ENCODE measurements at regions not wholly inside any gene's neighbourhood (a gene's known extent, or its start where the extent isn't known, plus 50 kb on each side); places are given as distances from the start of the nearest gene placed in this dataset.

- TF ChIP-seq, protein P1, sequence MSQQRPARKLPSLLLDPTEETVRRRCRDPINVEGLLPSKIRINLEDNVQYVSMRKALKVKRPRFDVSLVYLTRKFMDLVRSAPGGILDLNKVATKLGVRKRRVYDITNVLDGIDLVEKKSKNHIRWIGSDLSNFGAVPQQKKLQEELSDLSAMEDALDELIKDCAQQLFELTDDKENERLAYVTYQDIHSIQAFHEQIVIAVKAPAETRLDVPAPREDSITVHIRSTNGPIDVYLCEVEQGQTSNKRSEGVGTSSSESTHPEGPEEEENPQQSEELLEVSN (IDR thresholded peaks at IDR 0.05; ENCODE audit: borderline replicate concordance, low read depth) = no peak
- TF ChIP-seq ZFP36 (IDR thresholded peaks at IDR 0.05; ENCODE audit: borderline replicate concordance, partially characterized antibody) (no peak), HOXB5 (CRISPR knock-in tag; IDR thresholded peaks at IDR 0.05) (0 out of 2 replicates have a peak, but pooled peaks have one; percentile 40), MAFK (IDR thresholded peaks at IDR 0.05; ENCODE audit: partially characterized antibody) (peak; percentile 99), RFX5 (IDR thresholded peaks at IDR 0.05) (no peak), ZSCAN20 (CRISPR knock-in tag; IDR thresholded peaks at IDR 0.05) (no peak), KDM5A (IDR thresholded peaks at IDR 0.05) (no peak), MAX (IDR thresholded peaks at IDR 0.05) (peak; percentile 64), SMC3 (IDR thresholded peaks at IDR 0.05) (peak; percentile 46; the same call in 2 of the 3 replicates), BHLHE40 (IDR thresholded peaks at IDR 0.05; ENCODE audit: low read depth, low read length) (no peak), HOXB13 (CRISPR knock-in tag; IDR thresholded peaks at IDR 0.05; ENCODE audit: low read depth) (no peak), TP53 (CRISPR knock-in tag; IDR thresholded peaks at IDR 0.05) (no peak), CBX2 (IDR thresholded peaks at IDR 0.05; ENCODE audit: borderline replicate concordance, low read depth) (no peak), CBX8 (IDR thresholded peaks at IDR 0.05) (no peak), FOXS1 (CRISPR knock-in tag; IDR thresholded peaks at IDR 0.05) (peak; percentile 90; the same call in 1 of the 2 replicates), FOSL2 (IDR thresholded peaks at IDR 0.05) (peak; percentile 92), FOSL2 (CRISPR knock-in tag; IDR thresholded peaks at IDR 0.05) (peak; percentile 98), NFE2L2 (conservative IDR thresholded peaks at IDR 0.05; ENCODE audit: low read length) (peak; percentile 80), CHD4 (IDR thresholded peaks at IDR 0.05; ENCODE audit: borderline replicate concordance) (no peak), TFCP2L1 (CRISPR knock-in tag; IDR thresholded peaks at IDR 0.05) (no peak), JUNB (IDR thresholded peaks at IDR 0.05) (peak; percentile 98), MYC (IDR thresholded peaks at IDR 0.05; ENCODE audit: borderline replicate concordance, low read length) (no peak), RCOR1 (IDR thresholded peaks at IDR 0.05; ENCODE audit: low read depth, low read length) (no peak)
- TF ChIP-seq, protein P2, sequence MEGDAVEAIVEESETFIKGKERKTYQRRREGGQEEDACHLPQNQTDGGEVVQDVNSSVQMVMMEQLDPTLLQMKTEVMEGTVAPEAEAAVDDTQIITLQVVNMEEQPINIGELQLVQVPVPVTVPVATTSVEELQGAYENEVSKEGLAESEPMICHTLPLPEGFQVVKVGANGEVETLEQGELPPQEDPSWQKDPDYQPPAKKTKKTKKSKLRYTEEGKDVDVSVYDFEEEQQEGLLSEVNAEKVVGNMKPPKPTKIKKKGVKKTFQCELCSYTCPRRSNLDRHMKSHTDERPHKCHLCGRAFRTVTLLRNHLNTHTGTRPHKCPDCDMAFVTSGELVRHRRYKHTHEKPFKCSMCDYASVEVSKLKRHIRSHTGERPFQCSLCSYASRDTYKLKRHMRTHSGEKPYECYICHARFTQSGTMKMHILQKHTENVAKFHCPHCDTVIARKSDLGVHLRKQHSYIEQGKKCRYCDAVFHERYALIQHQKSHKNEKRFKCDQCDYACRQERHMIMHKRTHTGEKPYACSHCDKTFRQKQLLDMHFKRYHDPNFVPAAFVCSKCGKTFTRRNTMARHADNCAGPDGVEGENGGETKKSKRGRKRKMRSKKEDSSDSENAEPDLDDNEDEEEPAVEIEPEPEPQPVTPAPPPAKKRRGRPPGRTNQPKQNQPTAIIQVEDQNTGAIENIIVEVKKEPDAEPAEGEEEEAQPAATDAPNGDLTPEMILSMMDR (IDR thresholded peaks at IDR 0.05) = no peak
- TF ChIP-seq, protein P3, sequence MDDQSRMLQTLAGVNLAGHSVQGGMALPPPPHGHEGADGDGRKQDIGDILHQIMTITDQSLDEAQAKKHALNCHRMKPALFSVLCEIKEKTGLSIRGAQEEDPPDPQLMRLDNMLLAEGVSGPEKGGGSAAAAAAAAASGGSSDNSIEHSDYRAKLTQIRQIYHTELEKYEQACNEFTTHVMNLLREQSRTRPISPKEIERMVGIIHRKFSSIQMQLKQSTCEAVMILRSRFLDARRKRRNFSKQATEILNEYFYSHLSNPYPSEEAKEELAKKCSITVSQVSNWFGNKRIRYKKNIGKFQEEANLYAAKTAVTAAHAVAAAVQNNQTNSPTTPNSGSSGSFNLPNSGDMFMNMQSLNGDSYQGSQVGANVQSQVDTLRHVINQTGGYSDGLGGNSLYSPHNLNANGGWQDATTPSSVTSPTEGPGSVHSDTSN (IDR thresholded peaks at IDR 0.05) = no peak
These were observed 494.3 kb upstream of the ATXN7L3B start (continued) for GRCh38 chr12:74043343-74043742.

DNA sequence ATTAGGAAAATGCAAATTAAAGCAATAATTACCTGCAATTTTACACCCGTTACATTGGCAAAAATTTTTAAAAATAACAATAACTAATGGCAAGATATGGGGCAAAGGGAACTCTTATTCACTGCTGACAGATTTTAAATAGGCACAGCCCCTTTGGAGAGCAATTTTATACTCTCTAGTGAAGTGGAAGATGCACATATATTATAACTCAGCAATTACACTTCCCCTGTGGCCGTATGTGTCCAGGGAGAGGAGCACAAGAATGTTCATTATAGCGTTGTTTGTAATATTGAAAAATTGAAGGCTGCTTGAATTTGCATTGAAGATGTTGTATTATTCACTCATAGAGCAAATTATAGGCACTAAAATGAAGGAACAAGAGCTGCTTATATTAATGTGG lies 488.3 kb upstream of the ATXN7L3B start:
- Histone ChIP-seq H3K4me3 (no peak overlapping the region), H3K9me3 (peaks cover 5% of the 10 kb centered on the region; the same call in 2 of the 3 replicates), H3K4me1 (peaks cover 1% of the 10 kb centered on the region; the same call in 2 of the 3 replicates), H3K27ac (no peak overlapping the region), H3K4me2 (no peak overlapping the region)
- no peak for ATAC-seq
- DNase-seq (ENCODE audit: low read depth in 1 of 2, low spot score in 1 of 2) = no peak
- FAIRE-seq = no peak
- TF ChIP-seq SREBF2 (IDR thresholded peaks at IDR 0.05) (no peak), HOXA7 (CRISPR knock-in tag; IDR thresholded peaks at IDR 0.05) (no peak), ELK1 (IDR thresholded peaks at IDR 0.05; ENCODE audit: low read depth, low read length) (no peak), CEBPB (IDR thresholded peaks at IDR 0.05) (no peak), PHF8 (IDR thresholded peaks at IDR 0.05; ENCODE audit: borderline replicate concordance, low read depth) (no peak), FOXS1 (CRISPR knock-in tag; IDR thresholded peaks at IDR 0.05) (no peak), FOSL2 (IDR thresholded peaks at IDR 0.05) (no peak), FOSL2 (CRISPR knock-in tag; IDR thresholded peaks at IDR 0.05) (no peak), SMC3 (IDR thresholded peaks at IDR 0.05) (no peak)
- POLR2A ChIA-PET = no interaction called here
- WGBS (ENCODE audit: missing lambda C conversion rate) = 81% methylated on average over 3 of the region's 3 CpGs
- CTCF ChIA-PET = no interaction called here

All from A549 (cell line).